Muscle of leg (tissue), 3 donors: ENCODE measurements at regions not wholly inside any gene's neighbourhood (a gene's known extent, or its start where the extent isn't known, plus 50 kb on each side); places are given as distances from the start of the nearest gene placed in this dataset.

ENCODE experiments used
- DNase-seq: peaks from one replicate; pipeline ENCODE4 v3.0.0; 2013
- H3K27ac ChIP-seq: one replicate; pipeline ENCODE4 v1.5.1; 2013; ENCODE audit warnings: mild to moderate bottlenecking, low read length, control low read depth
- H3K27me3 ChIP-seq: one replicate; pipeline ENCODE4 v1.6.1; 2013; ENCODE audit warnings: low read length; ENCODE audit not compliant: control insufficient read depth, insufficient read depth
- H3K36me3 ChIP-seq: one replicate; pipeline ENCODE4 v1.6.1; 2013; ENCODE audit warnings: low read length; ENCODE audit not compliant: control insufficient read depth, insufficient read depth
- H3K4me1 ChIP-seq: one replicate; pipeline ENCODE4 v1.6.1; 2013; ENCODE audit warnings: low read length; ENCODE audit not compliant: control insufficient read depth, insufficient read depth
- H3K4me3 ChIP-seq: one replicate; pipeline ENCODE4 v1.5.1; 2013; ENCODE audit warnings: low read length, control low read depth
- H3K9me3 ChIP-seq: replicated peaks from 2 replicates; pipeline ENCODE4 v1.6.1; 2013; ENCODE audit warnings: low read depth, low read length; ENCODE audit not compliant: control insufficient read depth
- WGBS: methylation state at CpG from one replicate; pipeline ENCODE4 v1.1.5; 2013; ENCODE audit warnings: missing lambda C conversion rate; ENCODE audit not compliant: insufficient coverage; 5-methylcytosine and 5-hydroxymethylcytosine counted together

- Histone ChIP-seq H3K27ac (no peak overlapping the region), H3K4me3 (no peak overlapping the region), H3K36me3 (no peaks in the 10 kb centered on the region), H3K27me3 (no peaks in the 10 kb centered on the region), H3K4me1 (peaks cover 2% of the 10 kb centered on the region), H3K9me3 (no peaks in the 10 kb centered on the region)
- no CpG with 5 or more reads among the region's 1 CpG for WGBS
- DNase-seq: no peak
Measured at GRCh38 chr3:137293086-137293485, 335.3 kb downstream of the IL20RB start.

- DNase-seq: no peak
- H3K4me3 ChIP-seq: no peak overlapping the region
- H3K27ac ChIP-seq: no peak overlapping the region
- no peaks in the 10 kb centered on the region for H3K27me3 ChIP-seq
- WGBS: 60% methylated on average over 5 of the region's 5 CpGs
- no peaks in the 10 kb centered on the region for H3K36me3 ChIP-seq
- H3K9me3 ChIP-seq: no peaks in the 10 kb centered on the region
- H3K4me1 ChIP-seq: peaks cover 2% of the 10 kb centered on the region
Measured at GRCh38 chr3:137294139-137294538, 336.4 kb downstream of the IL20RB start.

- no peaks in the 10 kb centered on the region for H3K36me3 ChIP-seq
- H3K4me3 ChIP-seq: no peak overlapping the region
- H3K4me1 ChIP-seq: peaks cover 2% of the 10 kb centered on the region
- H3K27ac ChIP-seq: no peak overlapping the region
- no peaks in the 10 kb centered on the region for H3K9me3 ChIP-seq
- DNase-seq: no peak
- no peaks in the 10 kb centered on the region for H3K27me3 ChIP-seq
- WGBS: no CpG with 5 or more reads among the region's 1 CpG
Measured at GRCh38 chr3:137294839-137295238, 337.1 kb downstream of the IL20RB start.

GRCh38 chr3:137295336-137295735 is 337.6 kb downstream of the IL20RB start:
- DNase-seq: no peak
- H3K9me3 ChIP-seq: no peaks in the 10 kb centered on the region
- H3K27me3 ChIP-seq: no peaks in the 10 kb centered on the region
- no peak overlapping the region for H3K27ac ChIP-seq
- WGBS: no CpG with 5 or more reads among the region's 3 CpGs
- H3K4me3 ChIP-seq: no peak overlapping the region
- H3K36me3 ChIP-seq: no peaks in the 10 kb centered on the region
- H3K4me1 ChIP-seq: peaks cover 2% of the 10 kb centered on the region

- H3K27ac ChIP-seq: no peak overlapping the region
- H3K4me3 ChIP-seq: no peak overlapping the region
- DNase-seq: no peak
- peaks cover 2% of the 10 kb centered on the region for H3K4me1 ChIP-seq
- H3K9me3 ChIP-seq: no peaks in the 10 kb centered on the region
- WGBS: no CpG with 5 or more reads among the region's 2 CpGs
- H3K27me3 ChIP-seq: no peaks in the 10 kb centered on the region
- no peaks in the 10 kb centered on the region for H3K36me3 ChIP-seq
Measured at GRCh38 chr3:137296116-137296515, 338.3 kb downstream of the IL20RB start.

GRCh38 chr3:137297770-137298169 is 340.0 kb downstream of the IL20RB start:
- WGBS: no CpG with 5 or more reads among the region's 1 CpG
- Histone ChIP-seq H3K9me3 (no peaks in the 10 kb centered on the region), H3K27ac (no peak overlapping the region), H3K27me3 (no peaks in the 10 kb centered on the region), H3K4me3 (no peak overlapping the region), H3K4me1 (peaks cover 2% of the 10 kb centered on the region), H3K36me3 (no peaks in the 10 kb centered on the region)
- no peak for DNase-seq

- no peaks in the 10 kb centered on the region for H3K36me3 ChIP-seq
- WGBS: no CpG with 5 or more reads among the region's 2 CpGs
- no peak overlapping the region for H3K27ac ChIP-seq
- H3K9me3 ChIP-seq: no peaks in the 10 kb centered on the region
- no peak for DNase-seq
- no peaks in the 10 kb centered on the region for H3K4me1 ChIP-seq
- no peaks in the 10 kb centered on the region for H3K27me3 ChIP-seq
- no peak overlapping the region for H3K4me3 ChIP-seq
Measured at GRCh38 chr3:137300703-137301102, 342.9 kb downstream of the IL20RB start.

- H3K27ac ChIP-seq: no peak overlapping the region
- no peak for DNase-seq
- no peaks in the 10 kb centered on the region for H3K9me3 ChIP-seq
- H3K4me3 ChIP-seq: no peak overlapping the region
- H3K36me3 ChIP-seq: no peaks in the 10 kb centered on the region
- WGBS: 42% methylated on average over 1 of the region's 1 CpG
- H3K27me3 ChIP-seq: no peaks in the 10 kb centered on the region
- no peaks in the 10 kb centered on the region for H3K4me1 ChIP-seq
Measured at GRCh38 chr3:137304313-137305056, 346.7 kb downstream of the IL20RB start.

- Histone ChIP-seq H3K4me3 (no peak overlapping the region), H3K27ac (no peak overlapping the region), H3K27me3 (no peaks in the 10 kb centered on the region), H3K36me3 (no peaks in the 10 kb centered on the region), H3K9me3 (peaks cover 2% of the 10 kb centered on the region), H3K4me1 (no peaks in the 10 kb centered on the region)
- no CpG with 5 or more reads among the region's 2 CpGs for WGBS
- no peak for DNase-seq
Measured at GRCh38 chr3:137324114-137324513, 366.3 kb downstream of the IL20RB start.

- no peak overlapping the region for H3K27ac ChIP-seq
- H3K27me3 ChIP-seq: no peaks in the 10 kb centered on the region
- no peaks in the 10 kb centered on the region for H3K4me1 ChIP-seq
- no peaks in the 10 kb centered on the region for H3K36me3 ChIP-seq
- H3K9me3 ChIP-seq: no peaks in the 10 kb centered on the region
- no CpG with 5 or more reads among the region's 3 CpGs for WGBS
- no peak overlapping the region for H3K4me3 ChIP-seq
- DNase-seq: no peak
Measured at GRCh38 chr3:137325170-137325569, 367.4 kb downstream of the IL20RB start.

GRCh38 chr3:137325934-137326333 is 368.2 kb downstream of the IL20RB start:
- H3K27me3 ChIP-seq: no peaks in the 10 kb centered on the region
- H3K4me1 ChIP-seq: no peaks in the 10 kb centered on the region
- 100% methylated on average over 1 of the region's 3 CpGs for WGBS
- H3K36me3 ChIP-seq: no peaks in the 10 kb centered on the region
- no peak for DNase-seq
- H3K4me3 ChIP-seq: no peak overlapping the region
- no peak overlapping the region for H3K27ac ChIP-seq
- no peaks in the 10 kb centered on the region for H3K9me3 ChIP-seq
